ENCODE measurements at regions not wholly inside any gene's neighbourhood (a gene's known extent, or its start where the extent isn't known, plus 50 kb on each side); places are given as distances from the start of the nearest gene placed in this dataset.

- intact Hi-C loops (cut with micrococcal nuclease): no loop called here
- Histone ChIP-seq H3K4me1 (ENCODE audit: insufficient read depth, low read length) (no peaks in the 10 kb centered on the region), H3K4me2 (ENCODE audit: low read length) (no peak overlapping the region), H3K79me2 (ENCODE audit: low read length) (no peaks in the 10 kb centered on the region), H3K4me3 (ENCODE audit: low read length) (no peak overlapping the region), H3K9me2 (replicated peaks; ENCODE audit: low read length) (no peaks in the 10 kb centered on the region), H3K9me3 (ENCODE audit: low read length) (no peaks in the 10 kb centered on the region), H2AFZ (ENCODE audit: low read length) (no peak overlapping the region), H3K27ac (ENCODE audit: low read length) (no peak overlapping the region), H3K36me3 (ENCODE audit: low read depth, low read length) (no peaks in the 10 kb centered on the region), H4K20me1 (ENCODE audit: low read length) (no peaks in the 10 kb centered on the region), H3F3A (ENCODE audit: low read length, unreplicated experiment) (no peaks in the 10 kb centered on the region), H3K9ac (ENCODE audit: low read length) (no peak overlapping the region), H3K27me3 (ENCODE audit: low read length) (no peaks in the 10 kb centered on the region)
- no peak for ATAC-seq
- ChIA-PET CTCF (no interaction called here), POLR2A (ENCODE audit: unreplicated experiment) (no interaction called here)
- no TSS peak for BruUV-seq (replicated peaks)
- no peak for DNase-seq
- TF ChIP-seq CTCF (conservative IDR thresholded peaks at IDR 0.05; ENCODE audit: low read depth, low read length) (no peak), EZH2 (IDR thresholded peaks at IDR 0.05; ENCODE audit: low read length, unreplicated experiment) (no peak), EZH2phosphoT487 (IDR thresholded peaks at IDR 0.05; ENCODE audit: borderline replicate concordance, low read length) (no peak)
Measured at GRCh38 chr4:136803433-136803832, 728.9 kb downstream of the PCDH18 start.

GRCh38 chr4:136800248-136800647 is 732.0 kb downstream of the PCDH18 start:
- Histone ChIP-seq H3K27ac (ENCODE audit: low read length) (no peak overlapping the region), H3K9me2 (replicated peaks; ENCODE audit: low read length) (no peaks in the 10 kb centered on the region), H3K4me3 (ENCODE audit: low read length) (no peak overlapping the region), H4K20me1 (ENCODE audit: low read length) (no peaks in the 10 kb centered on the region), H2AFZ (ENCODE audit: low read length) (no peak overlapping the region), H3K9me3 (ENCODE audit: low read length) (no peaks in the 10 kb centered on the region), H3F3A (ENCODE audit: low read length, unreplicated experiment) (no peaks in the 10 kb centered on the region), H3K27me3 (ENCODE audit: low read length) (no peaks in the 10 kb centered on the region), H3K4me2 (ENCODE audit: low read length) (no peak overlapping the region), H3K4me1 (ENCODE audit: insufficient read depth, low read length) (no peaks in the 10 kb centered on the region), H3K36me3 (ENCODE audit: low read depth, low read length) (no peaks in the 10 kb centered on the region), H3K79me2 (ENCODE audit: low read length) (no peaks in the 10 kb centered on the region), H3K9ac (ENCODE audit: low read length) (no peak overlapping the region)
- no peak for ATAC-seq
- BruUV-seq (replicated peaks): no TSS peak
- TF ChIP-seq EZH2phosphoT487 (IDR thresholded peaks at IDR 0.05; ENCODE audit: borderline replicate concordance, low read length): no peak
- no peak for TF ChIP-seq CTCF (conservative IDR thresholded peaks at IDR 0.05; ENCODE audit: low read depth, low read length)
- no peak for TF ChIP-seq EZH2 (IDR thresholded peaks at IDR 0.05; ENCODE audit: low read length, unreplicated experiment)
- intact Hi-C loops (cut with micrococcal nuclease): no loop called here
- POLR2A ChIA-PET (ENCODE audit: unreplicated experiment): no interaction called here
- DNase-seq: no peak
- CTCF ChIA-PET: no interaction called here

GRCh38 chr4:136796953-136797352 is 735.3 kb downstream of the PCDH18 start:
- no peak overlapping the region for H3K27ac ChIP-seq (ENCODE audit: low read length)
- no peak overlapping the region for H3K9ac ChIP-seq (ENCODE audit: low read length)
- no TSS peak for BruUV-seq (replicated peaks)
- H3K79me2 ChIP-seq (ENCODE audit: low read length): no peaks in the 10 kb centered on the region
- no peaks in the 10 kb centered on the region for H3K36me3 ChIP-seq (ENCODE audit: low read depth, low read length)
- no peak overlapping the region for H3K4me3 ChIP-seq (ENCODE audit: low read length)
- H4K20me1 ChIP-seq (ENCODE audit: low read length): no peaks in the 10 kb centered on the region
- H3K27me3 ChIP-seq (ENCODE audit: low read length): no peaks in the 10 kb centered on the region
- H3F3A ChIP-seq (ENCODE audit: low read length, unreplicated experiment): no peaks in the 10 kb centered on the region
- H3K4me1 ChIP-seq (ENCODE audit: insufficient read depth, low read length): no peaks in the 10 kb centered on the region
- no peaks in the 10 kb centered on the region for H3K9me3 ChIP-seq (ENCODE audit: low read length)
- intact Hi-C loops (cut with micrococcal nuclease): no loop called here
- no peak overlapping the region for H3K4me2 ChIP-seq (ENCODE audit: low read length)
- ATAC-seq: no peak
- CTCF ChIA-PET: no interaction called here
- no peak overlapping the region for H2AFZ ChIP-seq (ENCODE audit: low read length)
- no peaks in the 10 kb centered on the region for H3K9me2 ChIP-seq (replicated peaks; ENCODE audit: low read length)
- DNase-seq: no peak
- POLR2A ChIA-PET (ENCODE audit: unreplicated experiment): no interaction called here
- no peak for TF ChIP-seq EZH2 (IDR thresholded peaks at IDR 0.05; ENCODE audit: low read length, unreplicated experiment)
- TF ChIP-seq EZH2phosphoT487 (IDR thresholded peaks at IDR 0.05; ENCODE audit: borderline replicate concordance, low read length): no peak
- no peak for TF ChIP-seq CTCF (conservative IDR thresholded peaks at IDR 0.05; ENCODE audit: low read depth, low read length)
